HepG2 (cell line): ENCODE measurements at regions not wholly inside any gene's neighbourhood (a gene's known extent, or its start where the extent isn't known, plus 50 kb on each side); places are given as distances from the start of the nearest gene placed in this dataset.

Experiments
- ADNP ChIP-seq: sonication (generic); formaldehyde crosslinking; IDR thresholded peaks from 2 replicates; pipeline ENCODE4 v1.4.0; 2020; ENCODE audit warnings: missing genetic modification reagents
- AKAP8 ChIP-seq: sonication (generic); formaldehyde crosslinking; IDR thresholded peaks from 2 replicates; pipeline ENCODE4 v1.5.1; 2020; ENCODE audit warnings: mild to moderate bottlenecking, missing genetic modification reagents
- ATF1 ChIP-seq: IDR thresholded peaks from 2 replicates; pipeline ENCODE4 v1.6.1; 2016; ENCODE audit warnings: mild to moderate bottlenecking, control low read depth
- ATM ChIP-seq: fragments of 450-650 bp; IDR thresholded peaks from 2 replicates; pipeline ENCODE4 v1.7.1; 2017; ENCODE audit warnings: mild to moderate bottlenecking, borderline replicate concordance
- CENPT ChIP-seq: sonication (generic); formaldehyde crosslinking; IDR thresholded peaks from 2 replicates; pipeline ENCODE4 v1.8.0; 2022; ENCODE audit warnings: low read depth, mild to moderate bottlenecking, moderate library complexity, missing genetic modification reagents
- FOXO4 ChIP-seq: sonication (generic); formaldehyde crosslinking; conservative IDR thresholded peaks from 2 replicates; pipeline ENCODE4 v1.8.1; 2023; ENCODE audit warnings: missing genetic modification reagents
- HHEX ChIP-seq: IDR thresholded peaks from 2 replicates; pipeline ENCODE4 v1.6.1; 2016; ENCODE audit warnings: control low read depth
- HNRNPL ChIP-seq: fragments of 200-400 bp; formaldehyde crosslinking; IDR thresholded peaks from 2 replicates; pipeline ENCODE4 v1.6.1; 2017; ENCODE audit warnings: mild to moderate bottlenecking, low read depth, low read length
- HOXA3 ChIP-seq: sonication (generic); formaldehyde crosslinking; IDR thresholded peaks from 2 replicates; pipeline ENCODE4 v1.5.0; 2020; ENCODE audit warnings: missing genetic modification reagents
- IRF2 ChIP-seq: IDR thresholded peaks from 2 replicates; pipeline ENCODE4 v1.6.1; 2018; ENCODE audit warnings: missing genetic modification reagents, missing compliant biosample characterization
- MYNN ChIP-seq: sonication (generic); formaldehyde crosslinking; IDR thresholded peaks from 2 replicates; pipeline ENCODE4 v1.4.0; 2020; ENCODE audit warnings: mild to moderate bottlenecking, low read depth, missing genetic modification reagents
- NFE2L2 ChIP-seq: fragments of 150-350 bp; IDR thresholded peaks from 2 replicates; pipeline ENCODE4 v1.6.1; 2014; ENCODE audit warnings: low read length
- NR2F2 ChIP-seq: IDR thresholded peaks from 2 replicates; pipeline ENCODE4 v1.6.1; 2012; ENCODE audit warnings: low read depth, inconsistent platforms, borderline replicate concordance
- PTBP1 ChIP-seq: fragments of 200-400 bp; formaldehyde crosslinking; IDR thresholded peaks from 2 replicates; pipeline ENCODE4 v1.6.1; 2018; ENCODE audit warnings: low read length, low read depth; ENCODE audit not compliant: poor library complexity, severe bottlenecking
- TRIM24 ChIP-seq: sonication (generic); formaldehyde crosslinking; IDR thresholded peaks from 2 replicates; pipeline ENCODE4 v1.8.0; 2022; ENCODE audit warnings: mild to moderate bottlenecking, missing genetic modification reagents
- ZFY ChIP-seq: sonication (generic); formaldehyde crosslinking; IDR thresholded peaks from 2 replicates; pipeline ENCODE4 v1.4.0; 2020; ENCODE audit warnings: missing genetic modification reagents
- ZNF326 ChIP-seq: sonication (generic); formaldehyde crosslinking; IDR thresholded peaks from 2 replicates; pipeline ENCODE4 v1.4.0; 2020; ENCODE audit warnings: missing genetic modification reagents, borderline replicate concordance
- ZNF350 ChIP-seq: sonication (generic); formaldehyde crosslinking; IDR thresholded peaks from 2 replicates; pipeline ENCODE4 v1.4.0; 2020; ENCODE audit warnings: mild to moderate bottlenecking, low read depth, missing genetic modification reagents, borderline replicate concordance
- ZNF382 ChIP-seq: sonication (generic); formaldehyde crosslinking; IDR thresholded peaks from 2 replicates; pipeline ENCODE4 v1.5.0; 2020; ENCODE audit warnings: missing genetic modification reagents, mild to moderate bottlenecking, borderline replicate concordance
- ZNF501 ChIP-seq: sonication (generic); formaldehyde crosslinking; IDR thresholded peaks from 2 replicates; pipeline ENCODE4 v1.5.1; 2020; ENCODE audit warnings: mild to moderate bottlenecking, moderate library complexity, missing genetic modification reagents
- ZNF619 ChIP-seq: sonication (generic); formaldehyde crosslinking; IDR thresholded peaks from 2 replicates; pipeline ENCODE4 v1.4.0; 2020; ENCODE audit warnings: mild to moderate bottlenecking, missing genetic modification reagents
- ZSCAN12 ChIP-seq: sonication (generic); formaldehyde crosslinking; IDR thresholded peaks from 2 replicates; pipeline ENCODE4 v1.9.0; 2021; ENCODE audit warnings: mild to moderate bottlenecking, missing genetic modification reagents
- TF ChIP-seq, protein P1 (sequence below): sonication (generic); formaldehyde crosslinking; IDR thresholded peaks from 2 replicates; pipeline ENCODE4 v1.5.0; 2020; ENCODE audit warnings: mild to moderate bottlenecking, missing genetic modification reagents
- TF ChIP-seq, protein P2 (sequence below): sonication (generic); formaldehyde crosslinking; IDR thresholded peaks from 2 replicates; pipeline ENCODE4 v1.4.0; 2020; ENCODE audit warnings: mild to moderate bottlenecking, missing genetic modification reagents
- TF ChIP-seq, protein P3 (sequence below): sonication (generic); formaldehyde crosslinking; IDR thresholded peaks from 2 replicates; pipeline ENCODE4 v1.8.1; 2023; ENCODE audit warnings: missing genetic modification reagents, inconsistent platforms, borderline replicate concordance
- TF ChIP-seq, protein P4 (sequence below): sonication (generic); formaldehyde crosslinking; IDR thresholded peaks from 2 replicates; pipeline ENCODE4 v1.8.0; 2023; ENCODE audit warnings: mild to moderate bottlenecking, missing genetic modification reagents

- no peak for TF ChIP-seq AKAP8 (CRISPR knock-in tag)
- no peak for TF ChIP-seq ZFY
- TF ChIP-seq ATF1, result peak; percentile 91
- no peak for TF ChIP-seq ZNF501
- TF ChIP-seq ZNF326 (CRISPR knock-in tag), result no peak
- TF ChIP-seq FOXO4 (CRISPR knock-in tag), result no peak
- no peak for TF ChIP-seq ATM
- TF ChIP-seq PTBP1, result no peak
- TF ChIP-seq TRIM24 (CRISPR knock-in tag), result no peak
- no peak for TF ChIP-seq HNRNPL
- no peak for TF ChIP-seq CENPT
- TF ChIP-seq, protein P1, sequence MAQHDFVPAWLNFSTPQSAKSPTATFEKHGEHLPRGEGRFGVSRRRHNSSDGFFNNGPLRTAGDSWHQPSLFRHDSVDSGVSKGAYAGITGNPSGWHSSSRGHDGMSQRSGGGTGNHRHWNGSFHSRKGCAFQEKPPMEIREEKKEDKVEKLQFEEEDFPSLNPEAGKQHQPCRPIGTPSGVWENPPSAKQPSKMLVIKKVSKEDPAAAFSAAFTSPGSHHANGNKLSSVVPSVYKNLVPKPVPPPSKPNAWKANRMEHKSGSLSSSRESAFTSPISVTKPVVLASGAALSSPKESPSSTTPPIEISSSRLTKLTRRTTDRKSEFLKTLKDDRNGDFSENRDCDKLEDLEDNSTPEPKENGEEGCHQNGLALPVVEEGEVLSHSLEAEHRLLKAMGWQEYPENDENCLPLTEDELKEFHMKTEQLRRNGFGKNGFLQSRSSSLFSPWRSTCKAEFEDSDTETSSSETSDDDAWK (CRISPR knock-in tag), result no peak
- peak; percentile 84 for TF ChIP-seq HOXA3 (CRISPR knock-in tag)
- TF ChIP-seq ZNF350, result no peak
- TF ChIP-seq, protein P2, sequence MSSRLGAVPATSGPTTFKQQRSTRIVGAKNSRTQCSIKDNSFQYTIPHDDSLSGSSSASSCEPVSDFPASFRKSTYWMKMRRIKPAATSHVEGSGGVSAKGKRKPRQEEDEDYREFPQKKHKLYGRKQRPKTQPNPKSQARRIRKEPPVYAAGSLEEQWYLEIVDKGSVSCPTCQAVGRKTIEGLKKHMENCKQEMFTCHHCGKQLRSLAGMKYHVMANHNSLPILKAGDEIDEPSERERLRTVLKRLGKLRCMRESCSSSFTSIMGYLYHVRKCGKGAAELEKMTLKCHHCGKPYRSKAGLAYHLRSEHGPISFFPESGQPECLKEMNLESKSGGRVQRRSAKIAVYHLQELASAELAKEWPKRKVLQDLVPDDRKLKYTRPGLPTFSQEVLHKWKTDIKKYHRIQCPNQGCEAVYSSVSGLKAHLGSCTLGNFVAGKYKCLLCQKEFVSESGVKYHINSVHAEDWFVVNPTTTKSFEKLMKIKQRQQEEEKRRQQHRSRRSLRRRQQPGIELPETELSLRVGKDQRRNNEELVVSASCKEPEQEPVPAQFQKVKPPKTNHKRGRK (CRISPR knock-in tag), result no peak
- peak; percentile 79; the same call in 1 of the 2 replicates for TF ChIP-seq NR2F2
- TF ChIP-seq MYNN (CRISPR knock-in tag), result no peak
- 0 out of 2 replicates have a peak, but pooled peaks have one; percentile 14 for TF ChIP-seq HHEX
- TF ChIP-seq ADNP (CRISPR knock-in tag), result no peak
- TF ChIP-seq, protein P3, sequence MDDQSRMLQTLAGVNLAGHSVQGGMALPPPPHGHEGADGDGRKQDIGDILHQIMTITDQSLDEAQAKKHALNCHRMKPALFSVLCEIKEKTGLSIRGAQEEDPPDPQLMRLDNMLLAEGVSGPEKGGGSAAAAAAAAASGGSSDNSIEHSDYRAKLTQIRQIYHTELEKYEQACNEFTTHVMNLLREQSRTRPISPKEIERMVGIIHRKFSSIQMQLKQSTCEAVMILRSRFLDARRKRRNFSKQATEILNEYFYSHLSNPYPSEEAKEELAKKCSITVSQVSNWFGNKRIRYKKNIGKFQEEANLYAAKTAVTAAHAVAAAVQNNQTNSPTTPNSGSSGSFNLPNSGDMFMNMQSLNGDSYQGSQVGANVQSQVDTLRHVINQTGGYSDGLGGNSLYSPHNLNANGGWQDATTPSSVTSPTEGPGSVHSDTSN, result no peak
- TF ChIP-seq ZNF619, result no peak
- TF ChIP-seq NFE2L2, result peak; percentile 40; the same call in 1 of the 2 replicates
- TF ChIP-seq ZNF382 (CRISPR knock-in tag), result no peak
- TF ChIP-seq ZSCAN12 (CRISPR knock-in tag), result 0 out of 2 replicates have a peak, but pooled peaks have one; percentile 65
- TF ChIP-seq, protein P4, sequence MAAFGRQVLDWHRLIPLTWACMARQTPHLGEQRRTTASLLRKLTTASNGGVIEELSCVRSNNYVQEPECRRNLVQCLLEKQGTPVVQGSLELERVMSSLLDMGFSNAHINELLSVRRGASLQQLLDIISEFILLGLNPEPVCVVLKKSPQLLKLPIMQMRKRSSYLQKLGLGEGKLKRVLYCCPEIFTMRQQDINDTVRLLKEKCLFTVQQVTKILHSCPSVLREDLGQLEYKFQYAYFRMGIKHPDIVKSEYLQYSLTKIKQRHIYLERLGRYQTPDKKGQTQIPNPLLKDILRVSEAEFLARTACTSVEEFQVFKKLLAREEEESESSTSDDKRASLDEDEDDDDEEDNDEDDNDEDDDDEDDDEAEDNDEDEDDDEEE (CRISPR knock-in tag), result no peak
- TF ChIP-seq IRF2 (CRISPR knock-in tag), result peak; percentile 79
These were observed 58.6 kb upstream of the ZNF217 start (continued) for GRCh38 chr20:53652090-53652858.
